Lung (tissue), 11 donors: ENCODE measurements at regions not wholly inside any gene's neighbourhood (a gene's known extent, or its start where the extent isn't known, plus 50 kb on each side); places are given as distances from the start of the nearest gene placed in this dataset.

Experiments used
- ATAC-seq: fragments of 200-7000 bp; cut with Tn5 transposase; one replicate; pipeline ENCODE4 v1.9.1; 2020; ENCODE audit warnings: moderate number of reproducible peaks; ENCODE audit not compliant: insufficient read depth, low FRiP score
- DNase-seq, 3 donors: peaks; one replicate each; pipeline ENCODE4 v3.0.0-alpha.2; 2013 to 2017
- H3K27ac ChIP-seq, 2 donors: one replicate each; pipeline ENCODE4 v1.5.1; 2013; ENCODE audit warnings: mild to moderate bottlenecking in 2 of 2, moderate library complexity in 2 of 2, control low read depth in 1 of 2, inconsistent platforms in 1 of 2, low read depth in 1 of 2, low read length in 1 of 2
- H3K27me3 ChIP-seq, 3 donors: one replicate each; pipeline ENCODE4 v1.5.1; 2013; ENCODE audit warnings: low read length in 2 of 3; ENCODE audit not compliant: control insufficient read depth in 3 of 3, insufficient read depth in 3 of 3
- H3K36me3 ChIP-seq, 4 donors: one replicate each; pipeline ENCODE4 v1.5.1; 2013; ENCODE audit warnings: low read length in 4 of 4, mild to moderate bottlenecking in 1 of 4, moderate library complexity in 1 of 4; ENCODE audit not compliant: control insufficient read depth in 4 of 4, insufficient read depth in 4 of 4
- H3K4me1 ChIP-seq, 5 donors: one replicate each; pipeline ENCODE4 v1.5.1; 2013; ENCODE audit warnings: low read length in 5 of 5, mild to moderate bottlenecking in 2 of 5, moderate library complexity in 1 of 5; ENCODE audit not compliant: control insufficient read depth in 5 of 5, insufficient read depth in 5 of 5
- H3K4me3 ChIP-seq: one replicate; pipeline ENCODE4 v1.5.1; 2013; ENCODE audit warnings: mild to moderate bottlenecking, control low read depth, moderate library complexity
- H3K9ac ChIP-seq, 2 donors: one replicate each; pipeline ENCODE4 v1.5.1; 2013; ENCODE audit warnings: low read length in 2 of 2, control low read depth in 1 of 2; ENCODE audit not compliant: insufficient read depth in 1 of 2
- H3K9me3 ChIP-seq, 4 donors: one replicate each; pipeline ENCODE4 v1.5.1; 2013; ENCODE audit warnings: low read length in 3 of 4, mild to moderate bottlenecking in 1 of 4, moderate library complexity in 1 of 4; ENCODE audit not compliant: control insufficient read depth in 4 of 4, insufficient read depth in 3 of 4
- WGBS, 2 donors: extraction: QIAGEN DNeasy Blood & Tissue Kit; methylation state at CpG; one replicate each; pipeline ENCODE4 v1.1.7; 2013; 5-methylcytosine and 5-hydroxymethylcytosine counted together
- TF ChIP-seq, protein P1 (sequence below): IDR thresholded peaks from 2 replicates; pipeline ENCODE4 v1.5.1; 2012; ENCODE audit warnings: mild to moderate bottlenecking; ENCODE audit errors: control extremely low read depth, extremely low read depth
- donor health status: control.
- donor health status: control.
- donor health status: Bipolar disorder and iron deficiency.
- donor health status: healthy.
- donor health status: DM: yes; HTN: yes; CAD: no.

DNA sequence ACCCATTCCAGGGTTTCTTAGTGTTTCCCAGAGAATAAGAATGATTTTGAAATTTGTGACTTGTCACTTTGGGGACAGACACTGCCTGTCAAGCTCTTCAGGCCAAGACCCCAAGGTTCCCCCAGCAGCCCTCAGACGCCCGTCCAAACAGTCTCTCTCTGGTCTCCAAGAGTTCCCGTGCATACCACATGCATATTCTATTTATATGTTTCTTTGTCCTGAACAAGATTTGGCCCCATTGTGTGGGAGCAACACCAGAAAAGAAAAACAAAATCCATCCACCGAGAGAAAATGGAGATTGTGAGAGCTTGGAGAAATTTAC lies 52.2 kb upstream of the CTAGE1 start:
- peaks cover 24 to 68% (median 25%) of the 10 kb centered on the region in 5 donors for H3K4me1 ChIP-seq
- no peak overlapping the region for H3K4me3 ChIP-seq
- ATAC-seq (no peak), DNase-seq (no peak)
- no peaks in the 10 kb centered on the region for H3K36me3 ChIP-seq
- H3K9ac ChIP-seq, result no peak overlapping the region
- peak overlapping the region; percentile 73 to 91 for H3K27ac ChIP-seq
- 38 to 68% methylated on average over 4 of the region's 4 CpGs for WGBS, 2 donors
- H3K27me3 ChIP-seq, result no peaks in the 10 kb centered on the region
- peaks cover 0 to 1% (median 0%) of the 10 kb centered on the region in 4 donors for H3K9me3 ChIP-seq
- TF ChIP-seq, protein P1, sequence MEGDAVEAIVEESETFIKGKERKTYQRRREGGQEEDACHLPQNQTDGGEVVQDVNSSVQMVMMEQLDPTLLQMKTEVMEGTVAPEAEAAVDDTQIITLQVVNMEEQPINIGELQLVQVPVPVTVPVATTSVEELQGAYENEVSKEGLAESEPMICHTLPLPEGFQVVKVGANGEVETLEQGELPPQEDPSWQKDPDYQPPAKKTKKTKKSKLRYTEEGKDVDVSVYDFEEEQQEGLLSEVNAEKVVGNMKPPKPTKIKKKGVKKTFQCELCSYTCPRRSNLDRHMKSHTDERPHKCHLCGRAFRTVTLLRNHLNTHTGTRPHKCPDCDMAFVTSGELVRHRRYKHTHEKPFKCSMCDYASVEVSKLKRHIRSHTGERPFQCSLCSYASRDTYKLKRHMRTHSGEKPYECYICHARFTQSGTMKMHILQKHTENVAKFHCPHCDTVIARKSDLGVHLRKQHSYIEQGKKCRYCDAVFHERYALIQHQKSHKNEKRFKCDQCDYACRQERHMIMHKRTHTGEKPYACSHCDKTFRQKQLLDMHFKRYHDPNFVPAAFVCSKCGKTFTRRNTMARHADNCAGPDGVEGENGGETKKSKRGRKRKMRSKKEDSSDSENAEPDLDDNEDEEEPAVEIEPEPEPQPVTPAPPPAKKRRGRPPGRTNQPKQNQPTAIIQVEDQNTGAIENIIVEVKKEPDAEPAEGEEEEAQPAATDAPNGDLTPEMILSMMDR, result no peak

DNA sequence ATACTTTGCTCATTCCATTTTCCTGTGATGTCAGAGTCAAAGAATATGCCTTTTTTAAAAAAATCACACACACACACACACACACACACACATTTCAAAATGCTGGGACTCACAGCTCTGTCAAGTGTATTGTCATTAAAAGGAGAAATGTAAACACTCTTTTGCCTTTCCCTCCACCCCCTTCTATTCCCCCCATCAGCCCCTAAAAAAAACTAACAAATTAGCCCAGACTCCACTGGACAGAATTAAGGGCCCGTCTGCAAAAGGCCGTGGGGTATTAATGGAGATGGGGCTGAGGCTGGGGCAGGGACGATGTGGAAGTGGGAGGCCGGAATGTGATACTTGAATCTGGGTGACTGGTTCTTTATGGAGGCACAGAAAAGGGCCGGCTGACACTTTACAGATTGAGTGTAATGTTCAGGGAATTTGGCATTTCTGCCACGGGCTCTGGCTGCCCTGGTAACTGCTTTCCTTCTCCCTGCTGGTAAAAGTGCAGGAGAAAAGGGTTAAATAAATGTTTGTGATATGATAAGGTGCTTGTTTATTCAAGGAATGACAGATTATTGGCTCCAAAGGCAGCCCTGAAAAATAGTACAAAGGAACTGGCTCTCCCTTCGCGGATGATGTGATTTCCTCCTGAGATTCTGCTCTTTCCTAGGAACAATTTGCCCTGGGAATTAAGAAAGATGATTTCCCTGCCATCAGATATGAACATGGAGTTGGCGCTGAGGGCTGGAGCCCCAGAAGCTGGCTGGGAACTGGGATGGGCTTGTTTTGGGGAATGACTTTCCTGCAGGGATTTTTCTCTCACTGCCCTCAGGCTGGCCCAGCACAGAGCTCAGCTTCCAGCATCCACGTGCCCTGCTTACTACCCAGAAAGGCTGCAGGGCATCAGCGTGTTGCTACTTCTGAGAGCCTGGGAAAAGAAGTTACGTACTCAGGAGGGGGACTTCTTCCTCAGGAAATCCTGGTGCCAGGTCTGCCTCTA lies 52.8 kb upstream of the CTAGE1 start:
- H3K9ac ChIP-seq, result no peak overlapping the region
- H3K36me3 ChIP-seq, result no peaks in the 10 kb centered on the region
- WGBS, 2 donors, result 34 to 61% methylated on average over 12 of the region's 12 CpGs
- DNase-seq, result peak; percentile 91 to 97 (median 95)
- ATAC-seq, result no peak
- TF ChIP-seq, protein P1, result no peak
- no peaks in the 10 kb centered on the region for H3K27me3 ChIP-seq
- peaks cover 22 to 68% (median 25%) of the 10 kb centered on the region in 5 donors for H3K4me1 ChIP-seq
- H3K4me3 ChIP-seq, result no peak overlapping the region
- H3K9me3 ChIP-seq, result peaks cover 0 to 1% (median 0%) of the 10 kb centered on the region in 4 donors
- peak overlapping the region; percentile 83 to 91 for H3K27ac ChIP-seq

DNA sequence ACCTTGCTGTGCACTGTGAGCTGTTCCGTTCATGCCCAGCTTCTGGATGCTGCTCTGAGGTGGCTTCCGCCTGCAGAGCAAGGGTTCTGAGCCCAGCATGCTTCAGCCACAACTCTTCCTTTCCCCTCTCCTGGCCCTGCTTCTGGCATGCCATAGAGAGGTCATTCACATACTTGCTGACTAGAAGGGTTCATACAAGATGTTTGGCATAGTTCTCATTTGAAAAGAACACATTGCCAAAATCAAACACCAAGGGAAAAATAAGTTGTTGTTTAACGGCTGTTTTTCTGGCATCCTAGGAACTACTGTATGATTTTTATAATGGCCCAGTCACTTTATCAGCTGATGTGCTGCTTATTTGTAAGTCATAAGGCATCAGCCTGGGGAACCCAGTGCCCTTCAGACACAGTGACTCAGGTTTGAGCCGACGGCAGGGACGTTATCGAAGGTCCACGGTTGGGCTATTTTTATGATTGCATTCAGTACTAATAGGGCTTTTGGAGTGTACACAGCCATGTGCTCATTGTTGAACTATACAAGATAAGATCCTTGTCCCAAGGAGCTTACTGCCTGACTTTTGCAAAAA lies 53.9 kb upstream of the CTAGE1 start:
- no peaks in the 10 kb centered on the region for H3K36me3 ChIP-seq
- peak; percentile 71 to 93 (median 89) for DNase-seq
- peaks cover 19 to 59% (median 24%) of the 10 kb centered on the region in 5 donors for H3K4me1 ChIP-seq
- H3K9me3 ChIP-seq, result peaks cover 0 to 1% (median 0%) of the 10 kb centered on the region in 4 donors
- WGBS, 2 donors, result 47 to 76% methylated on average over 8 of the region's 8 CpGs
- H3K4me3 ChIP-seq, result no peak overlapping the region
- TF ChIP-seq, protein P1, result no peak
- peak overlapping the region; percentile 83 to 91 for H3K27ac ChIP-seq
- no peaks in the 10 kb centered on the region for H3K27me3 ChIP-seq
- ATAC-seq, result peak; percentile 29
- H3K9ac ChIP-seq, result no peak overlapping the region
